Activated CD8-positive, alpha-beta memory T cell treated with anti-CD3 and anti-CD28 coated beads, Interleukin-2, amount 50 U/mL, for 1 hour (primary cell): ENCODE measurements at regions not wholly inside any gene's neighbourhood (a gene's known extent, or its start where the extent isn't known, plus 50 kb on each side); places are given as distances from the start of the nearest gene placed in this dataset.

Experiments
- DNase-seq: peaks from one replicate; pipeline ENCODE4 v3.0.0-alpha.2; 2020; ENCODE audit errors: extremely low read depth

- DNase-seq: peak; percentile 25
Observed at GRCh38 chr3:10738688-10739372, 77.2 kb upstream of the SLC6A11 start.

- DNase-seq: no peak
Observed at GRCh38 chr3:10740954-10741353, 75.1 kb upstream of the SLC6A11 start.

- no peak for DNase-seq
Observed at GRCh38 chr3:10741891-10742671, 73.9 kb upstream of the SLC6A11 start.

GRCh38 chr3:10743366-10744097 is 72.5 kb upstream of the SLC6A11 start:
- DNase-seq: no peak

GRCh38 chr3:10744098-10744465 is 71.9 kb upstream of the SLC6A11 start:
- no peak for DNase-seq

- no peak for DNase-seq
Observed at GRCh38 chr3:10745392-10745791, 70.6 kb upstream of the SLC6A11 start.

- no peak for DNase-seq
Observed at GRCh38 chr3:10746001-10746400, 70.0 kb upstream of the SLC6A11 start.

GRCh38 chr3:10746684-10747083 is 69.3 kb upstream of the SLC6A11 start:
- DNase-seq: no peak

GRCh38 chr3:10747341-10747740 is 68.7 kb upstream of the SLC6A11 start:
- DNase-seq: no peak

- no peak for DNase-seq
Observed at GRCh38 chr3:10748040-10748439, 68.0 kb upstream of the SLC6A11 start.

- DNase-seq: no peak
Observed at GRCh38 chr3:10753964-10754363, 62.1 kb upstream of the SLC6A11 start.

GRCh38 chr3:10756546-10756945 is 59.5 kb upstream of the SLC6A11 start:
- no peak for DNase-seq

- DNase-seq: no peak
Observed at GRCh38 chr3:10757021-10757820, 58.8 kb upstream of the SLC6A11 start.

GRCh38 chr3:10757821-10758130 is 58.3 kb upstream of the SLC6A11 start:
- no peak for DNase-seq

GRCh38 chr3:10758304-10759037 is 57.6 kb upstream of the SLC6A11 start:
- no peak for DNase-seq

GRCh38 chr3:10759495-10759894 is 56.5 kb upstream of the SLC6A11 start:
- DNase-seq: no peak

GRCh38 chr3:10760199-10760598 is 55.8 kb upstream of the SLC6A11 start:
- no peak for DNase-seq

GRCh38 chr3:10761583-10761982 is 54.4 kb upstream of the SLC6A11 start:
- DNase-seq: no peak

- DNase-seq: no peak
Observed at GRCh38 chr3:10762116-10762515, 53.9 kb upstream of the SLC6A11 start.

- no peak for DNase-seq
Observed at GRCh38 chr3:10762611-10763247, 53.3 kb upstream of the SLC6A11 start.

GRCh38 chr3:10763248-10763620 is 52.8 kb upstream of the SLC6A11 start:
- DNase-seq: no peak
